CD4-positive, alpha-beta T cell treated with Interleukin-10 for 1 hour (primary cell): ENCODE measurements at regions not wholly inside any gene's neighbourhood (a gene's known extent, or its start where the extent isn't known, plus 50 kb on each side); places are given as distances from the start of the nearest gene placed in this dataset.
"Not testable (repeated sequence)": the region's sequence is repeated elsewhere in the genome, so short reads cannot be mapped to it uniquely, and the experiment has no call there.

Source experiments
- DNase-seq: peaks from one replicate; pipeline ENCODE4 v3.0.0-alpha.2; 2020

GRCh38 chr6:50520326-50521266 is 192.7 kb upstream of the TFAP2D start:
- no peak for DNase-seq

GRCh38 chr6:50524341-50524740 is 189.0 kb upstream of the TFAP2D start:
- no peak for DNase-seq

DNA sequence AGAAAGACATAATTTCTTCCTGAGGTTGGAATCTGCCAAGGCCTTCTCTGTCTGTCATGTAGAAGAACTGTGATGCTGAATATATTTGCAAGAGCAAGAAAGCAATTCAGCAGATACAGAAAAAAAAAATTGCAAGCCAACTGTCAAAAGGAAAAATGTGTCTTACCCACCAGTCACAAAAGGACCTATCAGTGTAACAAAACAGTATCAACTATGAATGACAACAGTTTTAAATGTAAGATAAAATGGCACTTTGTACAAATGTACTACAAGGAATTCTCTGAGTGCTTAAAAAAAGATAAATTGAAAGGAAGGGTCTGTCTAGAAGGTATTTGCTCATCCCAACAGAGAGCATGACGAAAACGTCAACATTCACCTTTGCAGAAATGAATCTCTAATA is 185.3 kb upstream of the TFAP2D start:
- DNase-seq, result no peak

DNA sequence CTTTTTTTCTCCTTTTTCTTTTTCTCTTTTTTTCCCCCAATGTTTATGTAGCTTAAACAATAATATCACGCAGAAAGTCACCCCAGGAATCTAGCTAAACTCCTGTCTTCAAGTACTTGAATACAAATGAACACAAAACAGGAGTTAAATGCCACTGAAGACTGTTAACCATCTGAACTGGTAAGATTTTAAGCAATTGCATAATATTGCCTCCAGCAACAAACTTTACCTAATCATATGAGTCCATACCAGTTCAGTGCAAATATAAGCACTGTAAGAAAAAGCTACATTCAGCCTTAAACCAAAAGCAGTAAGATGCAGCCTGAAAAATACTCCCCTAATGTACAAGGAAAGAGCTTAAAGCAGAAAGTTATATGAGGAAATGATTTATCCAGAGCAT is 173.9 kb upstream of the TFAP2D start:
- no peak for DNase-seq

- no peak for DNase-seq
These were observed 171.4 kb upstream of the TFAP2D start for GRCh38 chr6:50541941-50542340.

DNA sequence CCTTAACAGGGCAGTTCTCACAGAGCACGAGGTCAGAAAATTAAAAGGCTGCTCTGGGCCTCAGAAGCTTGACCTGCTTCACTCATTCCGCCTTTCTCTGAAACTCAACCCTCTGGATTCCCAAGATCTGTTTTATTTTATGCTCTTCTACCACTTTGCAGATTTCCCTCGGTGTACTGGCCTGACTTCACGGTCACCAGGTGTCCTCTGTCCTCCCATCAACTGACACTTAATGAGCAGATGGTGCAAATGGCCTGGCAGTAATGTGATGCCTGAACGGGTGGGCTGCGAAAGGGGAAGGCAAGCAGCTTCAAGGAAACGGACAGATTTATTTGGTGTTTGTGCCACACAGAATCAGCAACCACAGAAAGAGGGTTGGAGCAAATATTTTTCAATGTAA is 169.7 kb upstream of the TFAP2D start:
- DNase-seq, result no peak

GRCh38 chr6:50549026-50549425 is 164.3 kb upstream of the TFAP2D start:
- DNase-seq, result no peak

- DNase-seq, result no peak
These were observed 163.9 kb upstream of the TFAP2D start for GRCh38 chr6:50549475-50549874.

- DNase-seq, result no peak
These were observed 157.3 kb upstream of the TFAP2D start for GRCh38 chr6:50555982-50556381.

DNA sequence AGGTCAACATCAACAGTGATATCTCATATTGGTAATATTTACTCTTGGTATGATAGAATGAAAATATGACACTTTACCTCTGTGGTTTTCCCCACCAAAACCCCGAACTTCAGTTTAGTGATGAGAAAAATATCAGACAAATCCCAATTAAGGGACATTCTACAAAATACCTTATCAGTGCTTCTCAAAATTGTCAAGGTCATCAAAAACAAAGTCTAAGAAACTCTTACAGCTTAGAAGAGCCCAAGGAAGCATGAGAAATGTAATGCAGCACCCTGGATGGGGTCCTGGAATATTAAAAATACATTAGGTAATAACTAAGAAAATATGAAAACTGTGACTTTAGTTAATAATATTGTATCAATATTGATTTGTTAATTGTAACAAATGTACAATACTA is 148.3 kb upstream of the TFAP2D start:
- no peak for DNase-seq

- not testable (repeated sequence) for DNase-seq
These were observed 142.1 kb upstream of the TFAP2D start for GRCh38 chr6:50571230-50571629.

GRCh38 chr6:50585441-50586330 is 127.6 kb upstream of the TFAP2D start:
- no peak for DNase-seq

GRCh38 chr6:50586331-50586675 is 127.0 kb upstream of the TFAP2D start:
- DNase-seq, result no peak

- no peak for DNase-seq
These were observed 123.4 kb upstream of the TFAP2D start for GRCh38 chr6:50589751-50590470.

GRCh38 chr6:50591135-50591534 is 122.2 kb upstream of the TFAP2D start:
- no peak for DNase-seq

- DNase-seq, result no peak
These were observed 113.0 kb upstream of the TFAP2D start for GRCh38 chr6:50600280-50600679.

- DNase-seq, result peak; percentile 21
These were observed 111.0 kb upstream of the TFAP2D start for GRCh38 chr6:50602292-50602691.

- no peak for DNase-seq
These were observed 104.9 kb upstream of the TFAP2D start for GRCh38 chr6:50608421-50608820.

DNA sequence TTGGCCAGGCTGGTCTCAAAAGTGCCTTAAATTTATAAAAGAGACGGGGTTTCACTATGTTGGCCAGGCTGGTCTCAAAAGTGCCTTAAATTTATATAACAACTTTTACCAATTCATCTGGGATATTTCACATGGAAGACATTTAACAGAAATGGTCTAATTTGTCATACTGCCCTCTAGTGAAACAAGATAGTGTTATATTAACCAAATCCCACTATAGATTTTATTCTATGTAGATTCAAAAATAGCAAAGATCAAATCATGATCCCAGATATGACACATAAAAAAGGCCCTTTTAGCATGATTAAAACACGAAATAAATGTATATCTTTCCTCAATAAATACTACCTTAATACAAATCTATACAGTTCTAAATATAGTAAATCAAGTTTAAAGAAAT is 102.8 kb upstream of the TFAP2D start:
- DNase-seq, result no peak

- no peak for DNase-seq
These were observed 77.9 kb upstream of the TFAP2D start for GRCh38 chr6:50635429-50635828.

DNA sequence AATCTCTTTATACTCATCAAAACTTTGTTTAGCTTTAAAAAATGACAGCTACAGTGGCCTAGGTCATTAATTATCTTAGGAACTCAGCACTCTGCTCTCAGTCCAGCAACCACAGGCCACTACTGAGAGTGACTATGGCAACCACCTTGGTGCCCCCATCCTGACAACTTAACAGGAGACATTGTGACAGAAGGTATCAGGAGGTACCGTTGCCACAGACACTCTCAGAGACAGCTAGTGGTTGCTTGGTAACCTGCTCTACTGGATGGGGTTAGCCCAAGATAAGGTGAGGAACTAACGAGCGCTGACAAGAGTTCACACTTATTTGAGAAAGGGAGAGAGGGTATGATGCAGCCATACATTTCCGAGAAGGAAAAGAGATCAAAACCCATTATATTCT is 76.1 kb upstream of the TFAP2D start:
- no peak for DNase-seq

- DNase-seq, result no peak
These were observed 64.2 kb upstream of the TFAP2D start for GRCh38 chr6:50649086-50649485.

GRCh38 chr6:50653253-50653652 is 60.1 kb upstream of the TFAP2D start:
- no peak for DNase-seq
